Heart right ventricle (tissue), 16 donors: ENCODE measurements at regions not wholly inside any gene's neighbourhood (a gene's known extent, or its start where the extent isn't known, plus 50 kb on each side); places are given as distances from the start of the nearest gene placed in this dataset.
A peak's percentile ranks its signal among the peaks of the same experiment; 100 is the strongest.

Experiments used
- ATAC-seq, 8 donors: fragments of 200-7000 bp; cut with Tn5 transposase; one replicate each; pipeline ENCODE4 v1.9.1; 2020; ENCODE audit warnings: mild to moderate bottlenecking in 8 of 8, moderate library complexity in 8 of 8, moderate number of reproducible peaks in 1 of 8
- DNase-seq, 2 donors: peaks; one replicate each; pipeline ENCODE4 v3.0.0-alpha.2; 2020
- H3K27ac ChIP-seq, 10 donors: fragments of 200-600 bp; sonication (generic) in 2 of 10; one replicate each; pipeline versions ENCODE4 v1.5.0 to v1.8.0; 2020 to 2022; ENCODE audit warnings: mild to moderate bottlenecking in 3 of 10
- H3K27me3 ChIP-seq, 7 donors: fragments of 200-600 bp; one replicate each; pipeline ENCODE4 v1.8.0; 2021 to 2022; ENCODE audit warnings: mild to moderate bottlenecking in 2 of 7
- H3K36me3 ChIP-seq, 9 donors: fragments of 200-600 bp; sonication (generic) in 1 of 9; one replicate each; pipeline versions ENCODE4 v1.5.0 to v1.8.0; 2020 to 2022; ENCODE audit warnings: mild to moderate bottlenecking in 2 of 9
- H3K4me1 ChIP-seq, 9 donors: fragments of 200-600 bp; sonication (generic) in 1 of 9; one replicate each; pipeline versions ENCODE4 v1.5.0 to v1.8.0; 2020 to 2022; ENCODE audit warnings: mild to moderate bottlenecking in 4 of 9
- H3K4me3 ChIP-seq, 10 donors: fragments of 200-600 bp; sonication (generic) in 2 of 10; one replicate each; pipeline versions ENCODE4 v1.5.0 to v1.8.0; 2020 to 2022; ENCODE audit warnings: mild to moderate bottlenecking in 7 of 10, moderate library complexity in 2 of 10
- H3K9me3 ChIP-seq, 11 donors: fragments of 200-600 bp in 10 of 11; sonication (generic) in 2 of 11; one replicate each; pipeline versions ENCODE4 v1.5.0 to v1.8.0; 2013 to 2022; ENCODE audit warnings: mild to moderate bottlenecking in 2 of 11, control low read depth in 1 of 11, moderate library complexity in 1 of 11
- CTCF ChIP-seq, 9 donors: fragments of 200-600 bp; sonication (generic) in 2 of 9; IDR thresholded peaks; one replicate each; pipeline versions ENCODE4 v1.5.0 to v1.8.0; 2021 to 2022; ENCODE audit warnings: antibody characterized with exemption in 9 of 9, mild to moderate bottlenecking in 5 of 9, moderate library complexity in 1 of 9
- WGBS, 2 donors: extraction: QIAGEN DNeasy Blood & Tissue Kit; methylation state at CpG; one replicate each; pipeline ENCODE4 v1.1.7; 2013; ENCODE audit warnings: inconsistent platforms in 1 of 2; 5-methylcytosine and 5-hydroxymethylcytosine counted together
- intact Hi-C, 10 donors: fragments of 100-400 bp; cut with DNase I; formaldehyde crosslinking; loops; one replicate each; pipeline versions ENCODE4 v1.11.1 to v1.14.2; 2022
- donor health status: Arrhythmogenic right ventricular cardiomyopathy.
- donor health status: ischemic (EF 13 %, LVEDD 7.1; RV severe dilation, severe dysfunction).
- donor health status: healthy with polysubstance abuse.
- donor health status: DM: no; HTN: yes; CAD: no.
- donor health status: DM: no; HTN: no; CAD: no.
- donor health status: ischemic (EF 25% LVEDD 6.9; RV normal size, moderate dysfunction).
- donor health status: ischemic (EF 25% LVEDD 5.7; RV mildly dilated, moderate dysfunction).
- donor health status: healthy.
- donor health status: DM: yes; HTN: yes; CAD: no.
- donor health status: Ischemic cardiomyopathy.
- donor health status: ischemic (EF 35%, LVEDD 5.7; RV mildly dilated, moderate dysfunction).
- donor health status: nonischemic (EF 11% LVEDD 7.7; RV severe dilation, severe dysfunction).
- donor health status: DM: yes; HTN: yes; CAD: no.
- donor health status: PGD.
- donor health status: ischemic (EF 29% LVEDD 5.4; RV normal size, mild dysfunction).
- donor health status: nonischemic (EF 23%, LVEDD 6.1; RV moderate dilation, normal function).

- no peak for TF ChIP-seq CTCF (IDR thresholded peaks at IDR 0.05)
- Histone ChIP-seq H3K4me1 (no peaks in the 10 kb centered on the region), H3K4me3 (no peak overlapping the region), H3K27me3 (no peaks in the 10 kb centered on the region), H3K27ac (no peak overlapping the region), H3K9me3 (peaks cover 0 to 16% (median 0%) of the 10 kb centered on the region in 11 donors), H3K36me3 (no peaks in the 10 kb centered on the region)
- intact Hi-C loops: no loop called here
- ATAC-seq: no peak
- WGBS, 2 donors: 58 to 64% methylated on average over 3 of the region's 3 CpGs
- no peak for DNase-seq
Observed at GRCh38 chr10:9833942-9834341, 1183.7 kb upstream of the CELF2 start.

GRCh38 chr10:9834434-9834833 is 1183.2 kb upstream of the CELF2 start:
- Histone ChIP-seq H3K27ac (no peak overlapping the region), H3K36me3 (no peaks in the 10 kb centered on the region), H3K9me3 (peaks cover 0 to 21% (median 0%) of the 10 kb centered on the region in 11 donors), H3K4me3 (no peak overlapping the region), H3K27me3 (no peaks in the 10 kb centered on the region), H3K4me1 (no peaks in the 10 kb centered on the region)
- DNase-seq (no peak), ATAC-seq (no peak)
- intact Hi-C loops: no loop called here
- TF ChIP-seq CTCF (IDR thresholded peaks at IDR 0.05): no peak
- 66 to 67% methylated on average over 1 of the region's 1 CpG for WGBS, 2 donors

GRCh38 chr10:9845075-9845474 is 1172.6 kb upstream of the CELF2 start:
- H3K36me3 ChIP-seq: no peaks in the 10 kb centered on the region
- H3K27ac ChIP-seq: no peak overlapping the region
- H3K4me1 ChIP-seq: no peaks in the 10 kb centered on the region
- no peaks in the 10 kb centered on the region for H3K27me3 ChIP-seq
- DNase-seq (no peak), ATAC-seq (no peak)
- intact Hi-C loops: no loop called here
- no peak for TF ChIP-seq CTCF (IDR thresholded peaks at IDR 0.05)
- H3K9me3 ChIP-seq: peaks cover 0 to 24% (median 5%) of the 10 kb centered on the region in 11 donors
- H3K4me3 ChIP-seq: no peak overlapping the region

- Histone ChIP-seq H3K27ac (no peak overlapping the region), H3K4me3 (no peak overlapping the region), H3K36me3 (no peaks in the 10 kb centered on the region), H3K4me1 (no peaks in the 10 kb centered on the region), H3K27me3 (no peaks in the 10 kb centered on the region), H3K9me3 (peaks cover 0 to 50% (median 15%) of the 10 kb centered on the region in 11 donors)
- no peak for DNase-seq
- no peak for ATAC-seq
- intact Hi-C loops: no loop called here
- TF ChIP-seq CTCF (IDR thresholded peaks at IDR 0.05): no peak
Observed at GRCh38 chr10:9848278-9848677, 1169.4 kb upstream of the CELF2 start.

GRCh38 chr10:9848981-9849380 is 1168.7 kb upstream of the CELF2 start:
- Histone ChIP-seq H3K27me3 (no peaks in the 10 kb centered on the region), H3K4me3 (no peak overlapping the region), H3K4me1 (peaks cover 0 to 6% (median 0%) of the 10 kb centered on the region in 9 donors), H3K36me3 (no peaks in the 10 kb centered on the region), H3K27ac (no peak overlapping the region), H3K9me3 (peaks cover 0 to 48% (median 15%) of the 10 kb centered on the region in 11 donors)
- intact Hi-C loops: no loop called here
- no peak for TF ChIP-seq CTCF (IDR thresholded peaks at IDR 0.05)
- peak in 1 of 2 donors; percentile 6 for DNase-seq
- ATAC-seq: peak in 2 of 8 donors; percentile 56 to 58
- WGBS, 2 donors: 48 to 69% methylated on average over 2 of the region's 2 CpGs
